Esophagus muscularis mucosa (tissue), 3 donors: ENCODE measurements at regions not wholly inside any gene's neighbourhood (a gene's known extent, or its start where the extent isn't known, plus 50 kb on each side); places are given as distances from the start of the nearest gene placed in this dataset.

Experiments
- CTCF ChIP-seq, 3 experiments: fragments of 200-600 bp in 2 of 3; fragments of 450-650 bp in 1 of 3; sonication (generic) in 2 of 3; IDR thresholded peaks; one replicate each; pipeline ENCODE4 v1.5.1; 2017 to 2019; ENCODE audit warnings: antibody characterized with exemption in 3 of 3, mild to moderate bottlenecking in 2 of 3, moderate library complexity in 1 of 3
- POLR2A ChIP-seq: fragments of 450-650 bp; IDR thresholded peaks from one replicate; pipeline ENCODE4 v1.6.1; 2017; ENCODE audit warnings: antibody characterized with exemption, moderate library complexity, mild to moderate bottlenecking, low read depth
- POLR2AphosphoS5 ChIP-seq, 2 donors: sonication (generic); formaldehyde crosslinking; IDR thresholded peaks; one replicate each; pipeline ENCODE4 v1.6.1; 2017; ENCODE audit warnings: antibody characterized with exemption in 2 of 2

- no peak for TF ChIP-seq CTCF (IDR thresholded peaks at IDR 0.05)
- TF ChIP-seq POLR2A, result no peak
- TF ChIP-seq POLR2AphosphoS5 (IDR thresholded peaks at IDR 0.05), result no peak
Observed at GRCh38 chr9:78676009-78676408, 379.1 kb downstream of the PSAT1 start.
